Choroid plexus epithelial cell (primary cell): ENCODE measurements at regions not wholly inside any gene's neighbourhood (a gene's known extent, or its start where the extent isn't known, plus 50 kb on each side); places are given as distances from the start of the nearest gene placed in this dataset.
"Not testable (repeated sequence)": the region's sequence is repeated elsewhere in the genome, so short reads cannot be mapped to it uniquely, and the experiment has no call there.

Source experiments
- DNase-seq: peaks from one replicate; pipeline ENCODE4 v3.0.0-alpha.2; 2010; ENCODE audit warnings: low read depth
- H3K4me3 ChIP-seq: 2 replicates; pipeline ENCODE4 v1.5.1; 2011; ENCODE audit warnings: low read depth, mild to moderate bottlenecking, control low read depth, low read length, moderate library complexity
- TF ChIP-seq, protein P1 (sequence below): conservative IDR thresholded peaks from 2 replicates; pipeline ENCODE4 v1.5.1; 2011; ENCODE audit warnings: low read depth, mild to moderate bottlenecking, control low read depth, inconsistent platforms, low read length, moderate library complexity

DNA sequence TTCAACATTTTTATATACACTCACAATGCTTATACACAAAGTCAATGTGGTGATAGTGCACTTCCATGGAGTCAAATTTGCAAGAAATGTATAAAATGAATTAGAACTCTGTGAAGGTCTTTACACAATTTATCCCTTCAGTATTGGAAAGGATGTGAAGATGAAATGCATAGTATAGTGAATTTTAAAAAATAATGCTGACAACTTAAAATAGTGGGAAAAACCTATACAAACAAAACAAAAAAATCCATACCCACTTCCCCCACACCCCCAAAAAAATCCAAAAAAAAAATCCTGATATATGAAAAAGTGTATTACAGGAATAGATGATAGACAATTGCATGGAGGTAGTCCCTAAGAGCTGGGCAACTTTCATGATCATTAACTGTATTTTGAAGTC, 165.3 kb downstream of the HLX start:
- no peak overlapping the region for H3K4me3 ChIP-seq
- DNase-seq: no peak
- TF ChIP-seq, protein P1, sequence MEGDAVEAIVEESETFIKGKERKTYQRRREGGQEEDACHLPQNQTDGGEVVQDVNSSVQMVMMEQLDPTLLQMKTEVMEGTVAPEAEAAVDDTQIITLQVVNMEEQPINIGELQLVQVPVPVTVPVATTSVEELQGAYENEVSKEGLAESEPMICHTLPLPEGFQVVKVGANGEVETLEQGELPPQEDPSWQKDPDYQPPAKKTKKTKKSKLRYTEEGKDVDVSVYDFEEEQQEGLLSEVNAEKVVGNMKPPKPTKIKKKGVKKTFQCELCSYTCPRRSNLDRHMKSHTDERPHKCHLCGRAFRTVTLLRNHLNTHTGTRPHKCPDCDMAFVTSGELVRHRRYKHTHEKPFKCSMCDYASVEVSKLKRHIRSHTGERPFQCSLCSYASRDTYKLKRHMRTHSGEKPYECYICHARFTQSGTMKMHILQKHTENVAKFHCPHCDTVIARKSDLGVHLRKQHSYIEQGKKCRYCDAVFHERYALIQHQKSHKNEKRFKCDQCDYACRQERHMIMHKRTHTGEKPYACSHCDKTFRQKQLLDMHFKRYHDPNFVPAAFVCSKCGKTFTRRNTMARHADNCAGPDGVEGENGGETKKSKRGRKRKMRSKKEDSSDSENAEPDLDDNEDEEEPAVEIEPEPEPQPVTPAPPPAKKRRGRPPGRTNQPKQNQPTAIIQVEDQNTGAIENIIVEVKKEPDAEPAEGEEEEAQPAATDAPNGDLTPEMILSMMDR: no peak

DNA sequence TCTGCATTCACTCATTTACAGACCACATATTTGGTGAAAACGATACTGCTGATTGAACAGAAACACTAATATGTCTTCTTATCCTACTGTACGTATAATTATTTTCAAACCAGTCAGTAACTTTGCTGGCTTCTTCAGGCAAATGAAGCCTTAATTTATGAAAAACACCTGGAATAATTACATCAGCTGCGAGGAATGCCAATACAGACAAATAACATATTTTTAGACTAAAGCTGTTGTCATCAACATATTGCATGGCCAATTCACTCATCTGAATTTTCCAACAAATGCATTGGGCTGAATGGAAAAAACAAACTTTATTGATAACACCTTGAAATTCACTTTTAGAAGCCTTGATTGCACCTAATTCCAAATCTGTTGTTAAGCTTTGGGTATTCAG, 165.9 kb downstream of the HLX start:
- TF ChIP-seq, protein P1: no peak
- H3K4me3 ChIP-seq: no peak overlapping the region
- no peak for DNase-seq

DNA sequence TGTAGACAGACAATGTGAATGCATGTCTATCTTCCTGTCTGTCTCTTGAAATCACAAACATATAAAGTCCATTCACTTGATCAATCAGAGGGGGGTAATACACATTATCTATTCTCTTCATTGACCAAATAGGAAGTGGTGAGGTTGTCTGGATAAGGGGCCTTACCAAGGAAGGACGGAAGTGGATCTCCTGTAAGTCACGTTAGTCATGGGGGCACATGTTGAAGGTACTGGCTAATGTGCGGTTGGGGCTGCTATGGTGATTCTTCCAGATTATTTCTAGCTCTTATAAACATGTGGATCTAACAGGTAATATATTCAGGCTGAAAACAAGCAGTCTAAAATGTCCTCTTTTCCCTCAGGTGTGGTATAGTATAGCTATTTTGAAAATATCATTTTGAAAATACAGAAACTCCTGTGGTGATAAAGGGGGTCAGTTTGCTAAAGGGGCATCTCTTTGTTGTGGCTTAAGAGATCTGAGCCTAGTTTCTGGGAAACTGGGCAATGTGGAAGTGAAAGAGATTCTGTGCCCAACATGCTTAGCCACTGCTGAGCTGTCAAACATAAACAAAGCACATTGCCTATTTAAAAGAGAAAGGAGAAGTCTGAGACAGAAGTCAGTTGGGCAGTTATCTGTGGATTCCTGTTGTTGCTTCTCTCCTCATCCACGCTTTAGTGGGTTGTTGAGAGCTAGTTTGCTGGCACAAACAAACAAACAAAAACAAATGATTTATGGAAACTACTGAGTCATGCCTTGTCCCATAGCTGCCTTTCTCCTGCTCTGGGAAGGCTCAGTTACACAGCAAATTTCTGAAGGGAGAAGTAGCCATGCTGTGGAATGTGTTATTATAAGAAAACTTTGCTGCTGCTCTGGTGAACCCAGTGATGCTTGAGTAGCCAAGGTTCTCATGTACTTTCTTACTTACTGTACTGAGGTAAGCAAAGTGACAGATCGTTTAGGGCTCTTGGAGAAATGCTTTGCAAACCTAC, 166.9 kb downstream of the HLX start:
- peak; percentile 22 for DNase-seq
- H3K4me3 ChIP-seq: no peak overlapping the region
- TF ChIP-seq, protein P1: no peak

DNA sequence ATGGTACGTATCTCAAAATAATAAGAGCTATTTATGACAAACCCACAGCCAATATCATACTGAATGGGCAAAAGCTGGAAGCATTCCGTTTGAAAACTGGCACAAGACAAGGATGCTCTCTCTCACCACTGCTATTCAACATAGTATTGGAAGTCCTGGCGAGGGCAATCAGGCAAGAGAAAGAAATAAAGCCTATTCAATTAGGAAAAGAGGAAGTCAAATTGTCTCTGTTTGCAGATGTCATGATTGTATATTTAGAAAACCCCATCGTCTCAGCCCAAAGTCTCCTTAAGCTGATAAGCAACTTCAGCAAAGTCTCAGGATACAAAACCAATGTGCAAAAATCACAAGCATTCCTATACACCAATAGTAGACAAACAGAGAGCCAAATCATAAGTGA, 172.1 kb downstream of the HLX start:
- not testable (repeated sequence) for DNase-seq

DNA sequence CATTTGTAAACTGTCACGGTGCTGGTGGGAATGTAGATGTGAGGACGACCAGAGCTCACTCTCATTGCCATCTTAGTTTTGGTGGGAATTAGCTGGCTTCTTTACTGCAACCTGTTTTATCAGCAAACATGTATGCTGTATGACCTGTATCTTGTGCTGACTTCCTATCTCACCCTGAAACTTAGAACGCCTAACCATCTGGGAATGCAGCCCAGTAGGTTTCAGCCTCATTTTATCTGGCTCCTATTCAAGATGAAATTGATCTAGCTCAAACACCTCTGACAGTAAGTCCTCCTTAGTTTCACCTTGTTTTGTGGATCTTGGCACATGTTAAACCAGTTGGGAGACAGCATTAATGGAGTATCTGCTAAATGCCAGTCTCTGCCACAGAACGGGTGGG, 174.6 kb downstream of the HLX start:
- no peak for DNase-seq
- TF ChIP-seq, protein P1: no peak
- H3K4me3 ChIP-seq: no peak overlapping the region

More for the DNA sequence above, 172.1 kb downstream of the HLX start:
- not testable (repeated sequence) for H3K4me3 ChIP-seq

DNA sequence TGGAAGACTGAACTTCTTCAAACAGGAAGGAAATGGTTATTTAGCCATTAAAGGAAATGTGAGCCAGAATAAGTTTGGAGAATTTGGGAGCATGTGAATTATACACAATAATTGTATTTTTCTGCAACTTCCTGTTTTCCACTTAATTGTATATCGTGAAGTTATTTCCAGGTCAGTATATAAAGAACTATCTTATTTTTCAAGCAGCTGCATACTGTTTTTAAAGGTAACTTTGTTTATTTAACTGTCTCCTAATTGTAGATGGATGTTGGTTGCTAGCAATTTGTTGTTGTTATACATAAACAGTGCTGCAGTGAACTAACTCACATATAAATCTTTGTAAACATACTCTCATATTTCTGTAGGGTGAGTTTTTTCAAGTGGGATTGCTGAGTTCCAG, 180.3 kb downstream of the HLX start:
- TF ChIP-seq, protein P1: no peak
- DNase-seq: no peak
- H3K4me3 ChIP-seq: no peak overlapping the region

DNA sequence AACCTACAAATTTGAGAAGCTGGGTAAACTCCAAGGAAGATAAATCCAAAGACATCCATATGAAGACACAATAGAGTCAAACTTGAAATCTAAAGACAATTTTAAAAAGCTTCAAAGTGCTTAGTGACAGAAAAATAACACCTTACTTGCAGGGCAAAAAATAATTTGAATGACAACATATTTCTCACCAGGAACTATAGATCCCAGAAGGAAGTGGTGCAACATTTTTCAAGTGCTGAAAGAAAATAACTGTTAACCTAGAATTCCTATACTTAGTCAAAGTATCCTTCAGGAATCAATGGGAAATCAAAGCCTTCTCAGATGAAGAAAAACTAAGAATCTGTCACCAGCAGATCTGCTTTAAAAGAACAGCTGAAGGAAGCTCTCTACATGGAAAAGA, 184.4 kb downstream of the HLX start:
- no peak for DNase-seq
- no peak overlapping the region for H3K4me3 ChIP-seq
- TF ChIP-seq, protein P1: no peak
